ENCODE measurements at regions not wholly inside any gene's neighbourhood (a gene's known extent, or its start where the extent isn't known, plus 50 kb on each side); places are given as distances from the start of the nearest gene placed in this dataset.

DNA sequence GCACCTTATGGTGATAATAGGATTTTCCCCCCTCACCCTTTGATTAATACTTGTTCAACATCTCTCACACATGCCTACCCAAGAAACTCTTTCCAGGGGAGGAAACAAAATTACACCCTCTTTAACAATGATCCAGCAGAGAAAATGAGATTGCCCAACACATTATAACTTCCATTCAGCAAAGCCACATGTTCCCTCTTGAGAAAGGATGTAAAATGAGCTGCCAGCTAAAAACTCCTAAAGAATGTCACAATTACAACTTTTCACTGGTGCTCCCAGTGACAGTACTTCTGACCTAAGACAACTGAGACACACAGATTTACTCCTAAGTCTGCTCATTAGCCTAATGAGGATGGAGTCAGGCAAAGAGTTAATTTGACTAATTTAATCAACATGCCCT lies 621.4 kb downstream of the DIAPH3 start:
- TF ChIP-seq, protein P1, sequence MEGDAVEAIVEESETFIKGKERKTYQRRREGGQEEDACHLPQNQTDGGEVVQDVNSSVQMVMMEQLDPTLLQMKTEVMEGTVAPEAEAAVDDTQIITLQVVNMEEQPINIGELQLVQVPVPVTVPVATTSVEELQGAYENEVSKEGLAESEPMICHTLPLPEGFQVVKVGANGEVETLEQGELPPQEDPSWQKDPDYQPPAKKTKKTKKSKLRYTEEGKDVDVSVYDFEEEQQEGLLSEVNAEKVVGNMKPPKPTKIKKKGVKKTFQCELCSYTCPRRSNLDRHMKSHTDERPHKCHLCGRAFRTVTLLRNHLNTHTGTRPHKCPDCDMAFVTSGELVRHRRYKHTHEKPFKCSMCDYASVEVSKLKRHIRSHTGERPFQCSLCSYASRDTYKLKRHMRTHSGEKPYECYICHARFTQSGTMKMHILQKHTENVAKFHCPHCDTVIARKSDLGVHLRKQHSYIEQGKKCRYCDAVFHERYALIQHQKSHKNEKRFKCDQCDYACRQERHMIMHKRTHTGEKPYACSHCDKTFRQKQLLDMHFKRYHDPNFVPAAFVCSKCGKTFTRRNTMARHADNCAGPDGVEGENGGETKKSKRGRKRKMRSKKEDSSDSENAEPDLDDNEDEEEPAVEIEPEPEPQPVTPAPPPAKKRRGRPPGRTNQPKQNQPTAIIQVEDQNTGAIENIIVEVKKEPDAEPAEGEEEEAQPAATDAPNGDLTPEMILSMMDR (IDR thresholded peaks at IDR 0.05), result no peak
- TF ChIP-seq EP300 (IDR thresholded peaks at IDR 0.05) (no peak), POLR2A (IDR thresholded peaks at IDR 0.05) (no peak), POLR2AphosphoS5 (IDR thresholded peaks at IDR 0.05) (no peak)

All from sigmoid colon (tissue), 4 donors.